ENCODE measurements at regions not wholly inside any gene's neighbourhood (a gene's known extent, or its start where the extent isn't known, plus 50 kb on each side); places are given as distances from the start of the nearest gene placed in this dataset.

DNA sequence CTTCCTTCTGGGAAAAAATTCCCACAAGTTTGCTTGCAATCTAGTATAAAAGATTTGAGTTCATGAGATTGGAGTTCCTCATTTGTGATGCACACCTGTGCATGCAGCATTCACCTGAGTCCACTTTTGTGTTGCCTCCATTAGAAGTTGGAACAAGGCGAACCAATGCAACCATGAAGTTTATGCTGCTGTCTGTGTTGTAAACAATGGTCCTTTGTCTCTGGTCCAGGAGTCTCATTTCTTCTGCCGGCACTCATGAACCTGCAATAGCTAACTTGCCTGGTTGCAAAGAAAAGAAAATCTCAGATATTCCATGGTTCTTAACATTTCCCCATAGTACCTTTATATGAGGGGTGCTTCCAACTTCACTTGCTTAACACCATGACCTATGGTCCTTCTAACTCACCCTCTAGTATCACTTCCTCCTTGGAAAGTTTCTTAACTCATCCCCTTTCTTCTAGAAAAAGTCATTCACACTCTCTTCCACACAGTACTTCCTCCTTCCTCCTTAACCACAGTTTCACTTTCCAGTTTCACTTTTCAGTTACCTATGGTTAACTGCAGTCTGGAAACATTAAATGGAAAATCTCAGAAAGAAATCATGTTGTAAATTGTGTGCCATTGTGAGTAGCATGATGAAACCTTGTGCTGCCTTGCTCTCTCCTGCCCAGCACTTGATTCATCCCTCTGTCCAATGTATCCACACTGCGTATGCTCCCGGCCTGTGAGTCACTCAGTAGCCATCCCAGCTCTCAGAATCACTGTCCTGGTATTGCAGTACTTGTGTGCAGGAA is 128.8 kb upstream of the TRIB2 start:
- TF ChIP-seq, protein P1, sequence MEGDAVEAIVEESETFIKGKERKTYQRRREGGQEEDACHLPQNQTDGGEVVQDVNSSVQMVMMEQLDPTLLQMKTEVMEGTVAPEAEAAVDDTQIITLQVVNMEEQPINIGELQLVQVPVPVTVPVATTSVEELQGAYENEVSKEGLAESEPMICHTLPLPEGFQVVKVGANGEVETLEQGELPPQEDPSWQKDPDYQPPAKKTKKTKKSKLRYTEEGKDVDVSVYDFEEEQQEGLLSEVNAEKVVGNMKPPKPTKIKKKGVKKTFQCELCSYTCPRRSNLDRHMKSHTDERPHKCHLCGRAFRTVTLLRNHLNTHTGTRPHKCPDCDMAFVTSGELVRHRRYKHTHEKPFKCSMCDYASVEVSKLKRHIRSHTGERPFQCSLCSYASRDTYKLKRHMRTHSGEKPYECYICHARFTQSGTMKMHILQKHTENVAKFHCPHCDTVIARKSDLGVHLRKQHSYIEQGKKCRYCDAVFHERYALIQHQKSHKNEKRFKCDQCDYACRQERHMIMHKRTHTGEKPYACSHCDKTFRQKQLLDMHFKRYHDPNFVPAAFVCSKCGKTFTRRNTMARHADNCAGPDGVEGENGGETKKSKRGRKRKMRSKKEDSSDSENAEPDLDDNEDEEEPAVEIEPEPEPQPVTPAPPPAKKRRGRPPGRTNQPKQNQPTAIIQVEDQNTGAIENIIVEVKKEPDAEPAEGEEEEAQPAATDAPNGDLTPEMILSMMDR (optimal IDR thresholded peaks at IDR 0.05 in 1 of 3, IDR thresholded peaks at IDR 0.05 in 1 of 3, conservative IDR thresholded peaks at IDR 0.05 in 1 of 3; ENCODE audit: extremely low read depth in 1 of 3, insufficient read depth in 2 of 3, low read length in 3 of 3), result no peak
- no peak for TF ChIP-seq EZH2 (IDR thresholded peaks at IDR 0.05; ENCODE audit: low read length)
- Histone ChIP-seq H3K4me3 (ENCODE audit: control insufficient read depth in 2 of 3, extremely low read depth in 1 of 3, insufficient read depth in 2 of 3, low read depth in 1 of 3, low read length in 3 of 3) (peak overlapping the region in 1 of 3 experiments; percentile 7), H3K9ac (ENCODE audit: control insufficient read depth, extremely low read depth, insufficient read depth, low read length) (no peak overlapping the region), H3K27me3 (ENCODE audit: control insufficient read depth, extremely low read depth, insufficient read depth, low read length) (no peaks in the 10 kb centered on the region), H3K9me1 (ENCODE audit: control insufficient read depth, extremely low read depth, insufficient read depth, low read length) (no peaks in the 10 kb centered on the region), H3K36me3 (ENCODE audit: control insufficient read depth in 2 of 2, extremely low read depth in 1 of 2, insufficient read depth in 2 of 2, low read length in 2 of 2) (no peaks in the 10 kb centered on the region), H3K79me2 (ENCODE audit: control insufficient read depth, insufficient read depth, low read length) (no peaks in the 10 kb centered on the region), H4K20me1 (ENCODE audit: control insufficient read depth, extremely low read depth, insufficient read depth, low read length) (no peaks in the 10 kb centered on the region), H3K27ac (ENCODE audit: control insufficient read depth, insufficient read depth, low read length) (peak overlapping the region; percentile 35), H2AFZ (ENCODE audit: control insufficient read depth, low read length) (no peak overlapping the region), H3K9me3 (ENCODE audit: control insufficient read depth, low read depth, low read length) (no peaks in the 10 kb centered on the region), H3K4me1 (ENCODE audit: control insufficient read depth, extremely low read depth, insufficient read depth, low read length) (peaks cover 10% of the 10 kb centered on the region), H3K4me2 (ENCODE audit: control insufficient read depth, extremely low read depth, insufficient read depth, low read depth, low read length) (peak overlapping the region; percentile 14)
- DNase-seq (ENCODE audit: low read depth, low spot score) (no peak), FAIRE-seq (peak; percentile 87)
- dilution Hi-C loops (cut with MboI; ENCODE audit: extremely low pct_ligation_motif_present, low sequenced_read_pairs), result no loop called here

DNA sequence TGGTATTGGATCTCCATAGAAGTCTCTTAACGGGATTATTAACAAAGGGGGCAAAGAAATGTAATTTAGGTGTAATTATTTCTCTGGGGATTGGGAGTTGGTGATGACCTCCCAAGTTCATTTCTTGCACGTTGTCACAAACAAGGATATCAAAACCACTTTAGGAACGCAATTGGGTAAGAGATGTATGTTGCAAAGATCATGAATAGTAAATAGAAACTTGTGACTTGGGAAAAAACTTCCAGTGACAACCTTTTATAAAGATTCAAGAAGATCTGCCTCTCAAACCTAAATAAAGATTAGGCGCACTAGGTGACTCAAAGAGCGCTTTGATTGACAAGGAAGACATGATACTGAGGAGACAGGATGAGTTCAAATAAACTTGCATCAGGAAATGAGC is 127.8 kb upstream of the TRIB2 start:
- Histone ChIP-seq H3K27me3 (ENCODE audit: control insufficient read depth, extremely low read depth, insufficient read depth, low read length) (no peaks in the 10 kb centered on the region), H3K4me2 (ENCODE audit: control insufficient read depth, extremely low read depth, insufficient read depth, low read depth, low read length) (no peak overlapping the region), H3K4me1 (ENCODE audit: control insufficient read depth, extremely low read depth, insufficient read depth, low read length) (peaks cover 10% of the 10 kb centered on the region), H3K9ac (ENCODE audit: control insufficient read depth, extremely low read depth, insufficient read depth, low read length) (no peak overlapping the region), H3K79me2 (ENCODE audit: control insufficient read depth, insufficient read depth, low read length) (no peaks in the 10 kb centered on the region), H3K36me3 (ENCODE audit: control insufficient read depth in 2 of 2, extremely low read depth in 1 of 2, insufficient read depth in 2 of 2, low read length in 2 of 2) (no peaks in the 10 kb centered on the region), H4K20me1 (ENCODE audit: control insufficient read depth, extremely low read depth, insufficient read depth, low read length) (no peaks in the 10 kb centered on the region), H3K9me3 (ENCODE audit: control insufficient read depth, low read depth, low read length) (no peaks in the 10 kb centered on the region), H3K4me3 (ENCODE audit: control insufficient read depth in 2 of 3, extremely low read depth in 1 of 3, insufficient read depth in 2 of 3, low read depth in 1 of 3, low read length in 3 of 3) (no peak overlapping the region), H3K27ac (ENCODE audit: control insufficient read depth, insufficient read depth, low read length) (no peak overlapping the region), H3K9me1 (ENCODE audit: control insufficient read depth, extremely low read depth, insufficient read depth, low read length) (no peaks in the 10 kb centered on the region), H2AFZ (ENCODE audit: control insufficient read depth, low read length) (no peak overlapping the region)
- FAIRE-seq (no peak), DNase-seq (ENCODE audit: low read depth, low spot score) (no peak)
- dilution Hi-C loops (cut with MboI; ENCODE audit: extremely low pct_ligation_motif_present, low sequenced_read_pairs), result no loop called here
- TF ChIP-seq EZH2 (IDR thresholded peaks at IDR 0.05; ENCODE audit: low read length), result no peak
- TF ChIP-seq, protein P1 (optimal IDR thresholded peaks at IDR 0.05 in 1 of 3, IDR thresholded peaks at IDR 0.05 in 1 of 3, conservative IDR thresholded peaks at IDR 0.05 in 1 of 3; ENCODE audit: extremely low read depth in 1 of 3, insufficient read depth in 2 of 3, low read length in 3 of 3), result no peak
